ENCODE measurements at regions not wholly inside any gene's neighbourhood (a gene's known extent, or its start where the extent isn't known, plus 50 kb on each side); places are given as distances from the start of the nearest gene placed in this dataset.

DNA sequence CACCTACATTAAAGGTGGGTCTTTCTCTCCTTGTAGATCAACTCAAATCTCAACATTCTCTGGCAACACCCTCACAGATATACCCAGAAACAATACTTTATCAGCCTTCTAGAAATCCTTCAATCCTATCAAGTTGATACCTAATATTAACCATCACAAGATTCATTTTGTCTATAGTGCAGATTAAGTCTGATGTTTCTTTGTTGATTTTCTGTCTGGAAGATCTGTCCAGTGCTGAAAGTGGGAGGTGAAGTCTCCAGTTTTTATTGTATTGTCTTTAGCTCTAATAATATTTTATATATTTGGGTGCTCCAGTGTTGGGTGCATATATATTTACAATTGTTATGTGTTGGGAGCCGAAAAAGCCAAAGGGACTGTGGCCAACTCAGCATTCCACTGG lies 493.9 kb upstream of the ADGRB3 start (continued):
- TF ChIP-seq RAD21 (conservative IDR thresholded peaks at IDR 0.05 in 1 of 2, IDR thresholded peaks at IDR 0.05 in 1 of 2) = no peak
- TF ChIP-seq TP53 (CRISPR knock-in tag; IDR thresholded peaks at IDR 0.05) = no peak
- no peak for TF ChIP-seq CHD2 (IDR thresholded peaks at IDR 0.05; ENCODE audit: low read length, partially characterized antibody)
- no peak for TF ChIP-seq RNF2 (IDR thresholded peaks at IDR 0.05; ENCODE audit: borderline replicate concordance, low read depth)

DNA sequence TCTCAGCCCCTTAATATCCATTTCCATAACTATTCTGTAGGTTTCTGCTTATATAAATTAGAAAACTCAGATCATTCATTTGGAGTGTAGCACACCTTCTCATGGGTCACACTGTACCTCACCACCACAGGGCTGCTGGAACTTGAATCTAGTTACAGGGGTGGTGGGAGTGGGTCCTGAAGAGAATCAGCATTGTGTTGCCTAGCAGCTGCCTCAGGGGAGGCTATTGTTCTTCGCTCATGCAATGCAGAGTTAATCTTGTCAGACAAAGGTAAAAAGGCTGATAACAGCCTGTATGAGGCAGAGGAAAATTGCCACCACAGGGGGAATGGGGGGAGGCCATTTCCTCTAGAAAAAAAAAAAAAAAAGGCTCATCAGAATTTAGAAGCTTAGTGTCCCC lies 496.0 kb upstream of the ADGRB3 start:
- ChIA-PET CTCF (no interaction called here), POLR2A (no interaction called here)
- Histone ChIP-seq H3K4me2 (no peak overlapping the region), H3K4me3 (no peak overlapping the region), H3K9me3 (no peaks in the 10 kb centered on the region), H3K4me1 (no peaks in the 10 kb centered on the region), H3K27ac (no peak overlapping the region)
- FAIRE-seq (no peak), DNase-seq (ENCODE audit: low read depth in 1 of 2, low spot score in 1 of 2) (no peak), ATAC-seq (no peak)
- WGBS (ENCODE audit: missing lambda C conversion rate) = 8% methylated on average over 1 of the region's 1 CpG
- TF ChIP-seq POLR2A (IDR thresholded peaks at IDR 0.05; ENCODE audit: low read length) (no peak), ESRRA (IDR thresholded peaks at IDR 0.05; ENCODE audit: borderline replicate concordance, low read length) (no peak), KDM5A (IDR thresholded peaks at IDR 0.05) (no peak), FOSL2 (IDR thresholded peaks at IDR 0.05) (no peak), FOSL2 (CRISPR knock-in tag; IDR thresholded peaks at IDR 0.05) (no peak), RARB (CRISPR knock-in tag; IDR thresholded peaks at IDR 0.05) (no peak), SREBF2 (IDR thresholded peaks at IDR 0.05) (no peak), HDAC2 (IDR thresholded peaks at IDR 0.05) (no peak), TP53 (CRISPR knock-in tag; IDR thresholded peaks at IDR 0.05) (no peak), ZFP36 (IDR thresholded peaks at IDR 0.05; ENCODE audit: borderline replicate concordance, partially characterized antibody) (no peak), ZNF302 (CRISPR knock-in tag; IDR thresholded peaks at IDR 0.05) (no peak), HEYL (CRISPR knock-in tag; IDR thresholded peaks at IDR 0.05) (no peak)
- TF ChIP-seq, protein P1, sequence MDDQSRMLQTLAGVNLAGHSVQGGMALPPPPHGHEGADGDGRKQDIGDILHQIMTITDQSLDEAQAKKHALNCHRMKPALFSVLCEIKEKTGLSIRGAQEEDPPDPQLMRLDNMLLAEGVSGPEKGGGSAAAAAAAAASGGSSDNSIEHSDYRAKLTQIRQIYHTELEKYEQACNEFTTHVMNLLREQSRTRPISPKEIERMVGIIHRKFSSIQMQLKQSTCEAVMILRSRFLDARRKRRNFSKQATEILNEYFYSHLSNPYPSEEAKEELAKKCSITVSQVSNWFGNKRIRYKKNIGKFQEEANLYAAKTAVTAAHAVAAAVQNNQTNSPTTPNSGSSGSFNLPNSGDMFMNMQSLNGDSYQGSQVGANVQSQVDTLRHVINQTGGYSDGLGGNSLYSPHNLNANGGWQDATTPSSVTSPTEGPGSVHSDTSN (IDR thresholded peaks at IDR 0.05) = no peak
- TF ChIP-seq, protein P2, sequence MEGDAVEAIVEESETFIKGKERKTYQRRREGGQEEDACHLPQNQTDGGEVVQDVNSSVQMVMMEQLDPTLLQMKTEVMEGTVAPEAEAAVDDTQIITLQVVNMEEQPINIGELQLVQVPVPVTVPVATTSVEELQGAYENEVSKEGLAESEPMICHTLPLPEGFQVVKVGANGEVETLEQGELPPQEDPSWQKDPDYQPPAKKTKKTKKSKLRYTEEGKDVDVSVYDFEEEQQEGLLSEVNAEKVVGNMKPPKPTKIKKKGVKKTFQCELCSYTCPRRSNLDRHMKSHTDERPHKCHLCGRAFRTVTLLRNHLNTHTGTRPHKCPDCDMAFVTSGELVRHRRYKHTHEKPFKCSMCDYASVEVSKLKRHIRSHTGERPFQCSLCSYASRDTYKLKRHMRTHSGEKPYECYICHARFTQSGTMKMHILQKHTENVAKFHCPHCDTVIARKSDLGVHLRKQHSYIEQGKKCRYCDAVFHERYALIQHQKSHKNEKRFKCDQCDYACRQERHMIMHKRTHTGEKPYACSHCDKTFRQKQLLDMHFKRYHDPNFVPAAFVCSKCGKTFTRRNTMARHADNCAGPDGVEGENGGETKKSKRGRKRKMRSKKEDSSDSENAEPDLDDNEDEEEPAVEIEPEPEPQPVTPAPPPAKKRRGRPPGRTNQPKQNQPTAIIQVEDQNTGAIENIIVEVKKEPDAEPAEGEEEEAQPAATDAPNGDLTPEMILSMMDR (IDR thresholded peaks at IDR 0.05) = no peak
- TF ChIP-seq, protein P3, sequence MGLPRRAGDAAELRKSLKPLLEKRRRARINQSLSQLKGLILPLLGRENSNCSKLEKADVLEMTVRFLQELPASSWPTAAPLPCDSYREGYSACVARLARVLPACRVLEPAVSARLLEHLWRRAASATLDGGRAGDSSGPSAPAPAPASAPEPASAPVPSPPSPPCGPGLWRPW (IDR thresholded peaks at IDR 0.05) = no peak

DNA sequence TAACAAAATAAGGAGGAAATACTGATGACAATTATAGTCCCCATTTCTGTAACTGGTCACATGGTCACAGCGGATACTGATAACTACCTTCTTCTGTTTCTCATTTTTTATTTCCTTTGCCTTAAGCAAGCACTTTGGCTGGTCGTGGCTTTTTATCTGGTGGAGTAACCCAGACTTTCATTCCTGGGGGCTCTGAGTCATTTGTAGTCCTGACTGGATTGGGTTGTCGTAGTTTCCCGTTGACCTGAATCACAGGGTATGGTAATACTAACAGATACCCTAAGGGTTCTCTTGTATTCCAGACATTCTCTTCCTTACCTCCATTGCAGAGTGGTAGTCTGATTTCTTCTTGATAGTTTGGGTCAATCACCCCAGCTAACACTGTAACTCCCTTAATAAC lies 500.3 kb upstream of the ADGRB3 start:
- no peak for FAIRE-seq
- 29% methylated on average over 4 of the region's 4 CpGs for WGBS (ENCODE audit: missing lambda C conversion rate)

More for the DNA sequence above, 500.3 kb upstream of the ADGRB3 start:
- Histone ChIP-seq H3K27ac (no peak overlapping the region), H3K4me1 (no peaks in the 10 kb centered on the region), H3K9me3 (no peaks in the 10 kb centered on the region), H3K4me2 (no peak overlapping the region), H3K4me3 (no peak overlapping the region)
- TF ChIP-seq GATA3 (IDR thresholded peaks at IDR 0.05; ENCODE audit: borderline replicate concordance) (no peak), KDM5A (IDR thresholded peaks at IDR 0.05) (no peak), MAZ (IDR thresholded peaks at IDR 0.05; ENCODE audit: borderline replicate concordance, low read depth, low read length) (no peak), EHMT2 (IDR thresholded peaks at IDR 0.05; ENCODE audit: low read depth) (no peak), RARB (CRISPR knock-in tag; IDR thresholded peaks at IDR 0.05) (no peak), HOXB13 (CRISPR knock-in tag; IDR thresholded peaks at IDR 0.05; ENCODE audit: low read depth) (no peak), CBX2 (IDR thresholded peaks at IDR 0.05; ENCODE audit: borderline replicate concordance, low read depth) (no peak), FOXS1 (CRISPR knock-in tag; IDR thresholded peaks at IDR 0.05) (no peak), TP53 (CRISPR knock-in tag; IDR thresholded peaks at IDR 0.05) (no peak)
- TF ChIP-seq, protein P4, sequence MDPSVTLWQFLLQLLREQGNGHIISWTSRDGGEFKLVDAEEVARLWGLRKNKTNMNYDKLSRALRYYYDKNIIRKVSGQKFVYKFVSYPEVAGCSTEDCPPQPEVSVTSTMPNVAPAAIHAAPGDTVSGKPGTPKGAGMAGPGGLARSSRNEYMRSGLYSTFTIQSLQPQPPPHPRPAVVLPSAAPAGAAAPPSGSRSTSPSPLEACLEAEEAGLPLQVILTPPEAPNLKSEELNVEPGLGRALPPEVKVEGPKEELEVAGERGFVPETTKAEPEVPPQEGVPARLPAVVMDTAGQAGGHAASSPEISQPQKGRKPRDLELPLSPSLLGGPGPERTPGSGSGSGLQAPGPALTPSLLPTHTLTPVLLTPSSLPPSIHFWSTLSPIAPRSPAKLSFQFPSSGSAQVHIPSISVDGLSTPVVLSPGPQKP (IDR thresholded peaks at IDR 0.05; ENCODE audit: low read depth, low read length) = no peak
- TF ChIP-seq, protein P3 (IDR thresholded peaks at IDR 0.05) = no peak
- POLR2A ChIA-PET = no interaction called here
- ATAC-seq = no peak
- CTCF ChIA-PET = no interaction called here
- DNase-seq (ENCODE audit: low read depth in 1 of 2, low spot score in 1 of 2) = no peak

Measured in A549 (cell line).